GM12875 (cell line): ENCODE measurements at regions not wholly inside any gene's neighbourhood (a gene's known extent, or its start where the extent isn't known, plus 50 kb on each side); places are given as distances from the start of the nearest gene placed in this dataset.

Experiments used
- H3K4me3 ChIP-seq: one replicate; pipeline ENCODE4 v1.5.1; 2011; ENCODE audit warnings: low read depth, low read length, control low read depth
- TF ChIP-seq, protein P1 (sequence below): IDR thresholded peaks from 2 replicates; pipeline ENCODE4 v1.5.1; 2011; ENCODE audit warnings: low read depth, mild to moderate bottlenecking, control low read depth, inconsistent platforms, low read length, moderate library complexity, borderline replicate concordance; ENCODE audit not compliant: insufficient read depth

- no peak overlapping the region for H3K4me3 ChIP-seq
- TF ChIP-seq, protein P1, sequence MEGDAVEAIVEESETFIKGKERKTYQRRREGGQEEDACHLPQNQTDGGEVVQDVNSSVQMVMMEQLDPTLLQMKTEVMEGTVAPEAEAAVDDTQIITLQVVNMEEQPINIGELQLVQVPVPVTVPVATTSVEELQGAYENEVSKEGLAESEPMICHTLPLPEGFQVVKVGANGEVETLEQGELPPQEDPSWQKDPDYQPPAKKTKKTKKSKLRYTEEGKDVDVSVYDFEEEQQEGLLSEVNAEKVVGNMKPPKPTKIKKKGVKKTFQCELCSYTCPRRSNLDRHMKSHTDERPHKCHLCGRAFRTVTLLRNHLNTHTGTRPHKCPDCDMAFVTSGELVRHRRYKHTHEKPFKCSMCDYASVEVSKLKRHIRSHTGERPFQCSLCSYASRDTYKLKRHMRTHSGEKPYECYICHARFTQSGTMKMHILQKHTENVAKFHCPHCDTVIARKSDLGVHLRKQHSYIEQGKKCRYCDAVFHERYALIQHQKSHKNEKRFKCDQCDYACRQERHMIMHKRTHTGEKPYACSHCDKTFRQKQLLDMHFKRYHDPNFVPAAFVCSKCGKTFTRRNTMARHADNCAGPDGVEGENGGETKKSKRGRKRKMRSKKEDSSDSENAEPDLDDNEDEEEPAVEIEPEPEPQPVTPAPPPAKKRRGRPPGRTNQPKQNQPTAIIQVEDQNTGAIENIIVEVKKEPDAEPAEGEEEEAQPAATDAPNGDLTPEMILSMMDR = no peak
Measured at GRCh38 chr2:10188729-10189305, 66.3 kb downstream of the RRM2 start.

- TF ChIP-seq, protein P1 = no peak
- no peak overlapping the region for H3K4me3 ChIP-seq
Measured at GRCh38 chr2:10190255-10190654, 67.7 kb downstream of the RRM2 start.

- no peak overlapping the region for H3K4me3 ChIP-seq
- TF ChIP-seq, protein P1 = no peak
Measured at GRCh38 chr2:10190737-10191532, 68.4 kb downstream of the RRM2 start.

GRCh38 chr2:10191554-10191953 lies 69.0 kb downstream of the RRM2 start:
- TF ChIP-seq, protein P1 = no peak
- H3K4me3 ChIP-seq = no peak overlapping the region

GRCh38 chr2:10192392-10193015 lies 70.0 kb downstream of the RRM2 start:
- TF ChIP-seq, protein P1 = no peak

GRCh38 chr2:10193276-10193795 lies 70.8 kb downstream of the RRM2 start:
- H3K4me3 ChIP-seq = no peak overlapping the region
- TF ChIP-seq, protein P1 = no peak

More at GRCh38 chr2:10192392-10193015, 70.0 kb downstream of the RRM2 start:
- H3K4me3 ChIP-seq = no peak overlapping the region
